OCI-LY1 (cell line): ENCODE measurements at regions not wholly inside any gene's neighbourhood (a gene's known extent, or its start where the extent isn't known, plus 50 kb on each side); places are given as distances from the start of the nearest gene placed in this dataset.

Experiments used
- CTCF ChIP-seq: fragments of 200-600 bp; sonication (generic), shearing (Covaris generic); IDR thresholded peaks from 2 replicates; pipeline ENCODE4 v1.5.1; 2017; ENCODE audit warnings: mild to moderate bottlenecking, antibody characterized with exemption, low read length, moderate library complexity, mixed read lengths
- EZH2 ChIP-seq: fragments of 200-600 bp; sonication (generic), shearing (Covaris generic); IDR thresholded peaks from 2 replicates; pipeline ENCODE4 v1.8.0; 2017; ENCODE audit warnings: borderline replicate concordance, mixed run types, mild to moderate bottlenecking, antibody characterized with exemption, low read length, moderate library complexity, mixed read lengths

- TF ChIP-seq CTCF: no peak
- no peak for TF ChIP-seq EZH2
These were observed 193.5 kb upstream of the SP8 start for GRCh38 chr7:20980232-20980631.
